Activated T-helper 2 cell treated with anti-CD3 and anti-CD28 coated beads, Interferon-gamma antibody, Interleukin-2, Interleukin-4, amounts not matched to agents 10 μg/mL and 5 μg/mL and 100 μg/mL, durations not matched to agents 14 hours and 24 hours and 36 hours (primary cell): ENCODE measurements at regions not wholly inside any gene's neighbourhood (a gene's known extent, or its start where the extent isn't known, plus 50 kb on each side); places are given as distances from the start of the nearest gene placed in this dataset.

Source experiments
- DNase-seq: peaks from one replicate; pipeline ENCODE4 v3.0.0; 2021; ENCODE audit warnings: low spot score
- H3K27ac Mint-ChIP-seq: one replicate; pipeline ENCODE4 v1.8.0; 2021; ENCODE audit warnings: mixed read lengths
- H3K27me3 Mint-ChIP-seq: one replicate; pipeline ENCODE4 v1.8.0; 2021; ENCODE audit warnings: low read depth, mixed read lengths
- H3K36me3 Mint-ChIP-seq: one replicate; pipeline ENCODE4 v1.8.0; 2021; ENCODE audit warnings: low read depth, mixed read lengths
- H3K4me1 Mint-ChIP-seq: one replicate; pipeline ENCODE4 v1.8.0; 2021; ENCODE audit warnings: low read depth, mixed read lengths
- H3K4me3 Mint-ChIP-seq: one replicate; pipeline ENCODE4 v1.8.0; 2021; ENCODE audit warnings: low read depth, mild to moderate bottlenecking, moderate library complexity, mixed read lengths
- H3K9me3 Mint-ChIP-seq: one replicate; pipeline ENCODE4 v1.8.0; 2021; ENCODE audit warnings: mixed read lengths
- intact Hi-C: fragments of 100-400 bp; cut with micrococcal nuclease; formaldehyde crosslinking; loops from one replicate; pipeline ENCODE4 v1.15.1; 2023

- H3K4me1 Mint-ChIP-seq, result no peaks in the 10 kb centered on the region
Observed at GRCh38 chr10:104505521-104506042, 135.5 kb upstream of the SORCS3 start.

DNA sequence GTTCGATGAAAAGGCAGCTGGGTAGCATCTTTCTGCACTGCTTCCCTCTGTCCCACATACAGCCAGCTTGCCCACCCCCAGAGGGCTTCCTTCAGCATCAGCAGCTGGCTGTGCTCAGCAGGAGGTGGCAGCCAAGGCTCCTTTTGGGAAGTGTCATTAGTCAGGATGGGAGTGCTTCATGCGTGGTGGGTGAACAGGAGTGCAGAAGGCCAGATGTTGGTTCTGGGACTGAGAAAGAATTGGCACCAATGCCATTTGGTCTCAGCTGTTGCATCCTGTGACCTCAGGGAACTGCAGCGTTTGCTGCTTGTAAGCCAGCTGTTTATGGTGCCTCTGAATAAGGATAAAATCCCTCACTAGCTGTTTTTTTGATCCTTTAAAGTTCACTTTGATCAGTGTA lies 131.1 kb upstream of the SORCS3 start:
- Mint-ChIP-seq H3K4me1 (no peaks in the 10 kb centered on the region), H3K4me3 (no peak overlapping the region), H3K9me3 (no peaks in the 10 kb centered on the region), H3K27ac (no peak overlapping the region), H3K36me3 (no peaks in the 10 kb centered on the region), H3K27me3 (peaks cover 3% of the 10 kb centered on the region)
- DNase-seq, result no peak
- intact Hi-C loops, result no loop called here

More at GRCh38 chr10:104505521-104506042, 135.5 kb upstream of the SORCS3 start:
- no peak overlapping the region for H3K4me3 Mint-ChIP-seq
- no peak for DNase-seq
- H3K27ac Mint-ChIP-seq, result no peak overlapping the region
- H3K9me3 Mint-ChIP-seq, result no peaks in the 10 kb centered on the region
- intact Hi-C loops, result no loop called here
- H3K27me3 Mint-ChIP-seq, result peaks cover 5% of the 10 kb centered on the region
- H3K36me3 Mint-ChIP-seq, result no peaks in the 10 kb centered on the region

DNA sequence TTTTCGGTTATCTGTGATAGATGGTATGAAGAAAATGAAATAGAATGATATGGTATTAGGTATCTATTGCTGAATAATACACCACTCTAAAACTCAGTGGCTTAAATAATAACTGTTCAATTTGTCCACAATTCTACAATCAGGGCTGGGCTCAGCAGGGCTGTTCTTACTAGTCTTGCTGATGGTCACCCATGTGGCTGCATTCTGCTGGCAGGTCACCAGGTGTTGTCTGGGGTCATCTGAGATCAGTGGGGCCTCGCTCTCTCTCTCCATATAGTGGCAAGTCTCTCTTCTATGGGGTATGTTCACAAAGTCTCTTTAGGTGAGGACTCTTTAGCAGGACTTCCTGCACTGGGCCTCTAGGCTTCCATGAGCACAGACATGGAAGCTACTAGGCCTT lies 130.4 kb upstream of the SORCS3 start:
- Mint-ChIP-seq H3K4me3 (no peak overlapping the region), H3K27ac (no peak overlapping the region), H3K36me3 (no peaks in the 10 kb centered on the region), H3K4me1 (no peaks in the 10 kb centered on the region), H3K27me3 (peaks cover 3% of the 10 kb centered on the region), H3K9me3 (no peaks in the 10 kb centered on the region)
- intact Hi-C loops, result no loop called here
- no peak for DNase-seq

DNA sequence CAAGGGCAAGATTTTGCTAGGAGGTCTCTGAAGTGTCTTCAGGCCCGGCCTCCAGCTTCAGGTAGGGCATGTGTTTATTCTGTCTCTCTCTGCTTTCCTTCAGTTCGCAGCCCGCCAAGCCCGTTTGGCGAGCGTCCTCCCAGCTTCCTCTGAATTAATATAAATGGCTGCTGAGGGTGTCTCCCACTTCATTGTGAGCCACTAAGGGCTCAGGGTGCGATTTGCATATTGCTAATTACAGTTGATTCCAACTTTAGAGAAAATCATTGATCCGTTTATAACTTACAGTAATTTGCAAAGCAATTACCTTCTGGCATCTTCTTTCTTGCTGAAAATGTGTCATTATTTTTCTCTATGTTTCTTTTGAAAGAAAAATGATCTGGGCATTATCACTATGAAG lies 128.3 kb upstream of the SORCS3 start:
- no peak overlapping the region for H3K4me3 Mint-ChIP-seq
- no peak overlapping the region for H3K27ac Mint-ChIP-seq
- H3K9me3 Mint-ChIP-seq, result no peaks in the 10 kb centered on the region
- H3K4me1 Mint-ChIP-seq, result no peaks in the 10 kb centered on the region
- DNase-seq, result no peak
- H3K36me3 Mint-ChIP-seq, result no peaks in the 10 kb centered on the region
- H3K27me3 Mint-ChIP-seq, result no peaks in the 10 kb centered on the region
- intact Hi-C loops, result no loop called here

DNA sequence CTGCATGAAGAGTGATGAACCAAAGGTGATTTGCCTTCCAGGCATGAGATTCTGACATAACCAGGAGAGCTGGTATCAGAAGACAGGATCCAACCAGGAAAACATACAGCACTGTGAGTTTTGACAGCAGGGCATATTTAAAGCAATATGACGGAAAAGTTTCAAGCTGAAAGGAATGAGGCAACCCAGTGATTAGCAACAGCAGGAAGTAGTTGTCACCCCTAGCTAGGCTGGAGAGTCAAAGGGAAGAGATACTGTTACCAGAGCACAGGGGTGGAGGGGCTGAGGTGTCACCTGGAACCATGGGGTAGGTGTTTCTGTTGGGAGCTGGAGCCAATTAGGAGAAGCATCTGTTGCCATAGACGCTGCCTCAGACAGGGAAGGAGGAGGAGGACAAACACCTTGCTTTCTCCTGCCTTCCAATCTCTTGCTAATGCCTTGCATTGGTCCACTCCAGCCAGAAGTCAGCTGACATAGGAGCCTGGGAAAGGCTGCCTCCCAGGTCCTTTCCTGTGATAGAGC lies 125.4 kb upstream of the SORCS3 start:
- H3K27me3 Mint-ChIP-seq, result no peaks in the 10 kb centered on the region
- H3K36me3 Mint-ChIP-seq, result no peaks in the 10 kb centered on the region
- DNase-seq, result no peak
- H3K4me3 Mint-ChIP-seq, result no peak overlapping the region
- H3K27ac Mint-ChIP-seq, result no peak overlapping the region
- intact Hi-C loops, result no loop called here
- H3K4me1 Mint-ChIP-seq, result no peaks in the 10 kb centered on the region
- no peaks in the 10 kb centered on the region for H3K9me3 Mint-ChIP-seq

GRCh38 chr10:104516986-104517385 lies 124.1 kb upstream of the SORCS3 start:
- intact Hi-C loops, result no loop called here
- no peak overlapping the region for H3K4me3 Mint-ChIP-seq
- H3K27ac Mint-ChIP-seq, result no peak overlapping the region
- no peak for DNase-seq
- H3K9me3 Mint-ChIP-seq, result no peaks in the 10 kb centered on the region
- H3K36me3 Mint-ChIP-seq, result no peaks in the 10 kb centered on the region
- H3K4me1 Mint-ChIP-seq, result no peaks in the 10 kb centered on the region
- no peaks in the 10 kb centered on the region for H3K27me3 Mint-ChIP-seq

DNA sequence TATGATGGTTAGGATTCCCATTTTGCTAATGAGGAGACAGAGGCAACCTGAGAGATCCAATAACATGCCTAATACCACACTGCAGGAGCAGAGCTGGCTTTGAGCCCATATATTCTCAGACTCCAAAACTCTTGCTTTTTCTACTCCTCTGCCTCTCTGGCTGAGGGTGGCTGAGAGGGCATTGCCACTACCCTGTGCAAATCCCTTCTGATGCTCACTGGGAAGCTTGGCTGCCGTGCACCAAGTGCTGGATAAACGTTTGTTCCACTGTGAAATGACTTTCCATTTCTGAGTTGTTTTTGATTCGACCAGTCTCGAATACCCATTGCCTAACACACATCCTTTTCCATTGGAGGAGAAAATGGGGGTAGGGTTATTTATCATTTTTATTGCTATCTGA lies 123.1 kb upstream of the SORCS3 start:
- H3K27ac Mint-ChIP-seq, result no peak overlapping the region
- no peaks in the 10 kb centered on the region for H3K9me3 Mint-ChIP-seq
- no peaks in the 10 kb centered on the region for H3K36me3 Mint-ChIP-seq
- H3K27me3 Mint-ChIP-seq, result peaks cover 2% of the 10 kb centered on the region
- H3K4me3 Mint-ChIP-seq, result no peak overlapping the region
- intact Hi-C loops, result no loop called here
- no peaks in the 10 kb centered on the region for H3K4me1 Mint-ChIP-seq
- DNase-seq, result no peak

DNA sequence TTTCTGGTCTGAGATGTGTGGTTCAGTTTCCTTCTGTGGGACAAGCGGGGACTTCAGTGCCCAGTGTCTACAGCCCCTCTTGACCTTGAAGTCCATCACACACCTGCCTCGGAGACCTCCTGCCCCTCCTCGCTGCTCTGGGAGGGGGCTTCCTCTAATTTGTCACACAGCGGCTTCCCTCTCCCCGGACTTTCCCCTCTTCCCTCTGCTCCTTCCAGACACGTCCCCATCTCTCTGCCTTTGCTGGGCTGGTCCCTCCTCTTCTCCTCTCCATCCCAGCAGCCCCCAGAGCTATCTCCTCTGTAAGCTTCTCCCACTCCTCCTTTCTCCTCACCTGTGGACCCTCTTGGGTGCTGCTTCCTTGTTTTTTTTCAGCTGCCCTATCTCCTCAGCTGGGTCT lies 122.2 kb upstream of the SORCS3 start:
- H3K27me3 Mint-ChIP-seq, result peaks cover 2% of the 10 kb centered on the region
- H3K4me3 Mint-ChIP-seq, result no peak overlapping the region
- no peaks in the 10 kb centered on the region for H3K9me3 Mint-ChIP-seq
- no peak for DNase-seq
- H3K4me1 Mint-ChIP-seq, result no peaks in the 10 kb centered on the region
- H3K36me3 Mint-ChIP-seq, result no peaks in the 10 kb centered on the region
- intact Hi-C loops, result no loop called here
- no peak overlapping the region for H3K27ac Mint-ChIP-seq

DNA sequence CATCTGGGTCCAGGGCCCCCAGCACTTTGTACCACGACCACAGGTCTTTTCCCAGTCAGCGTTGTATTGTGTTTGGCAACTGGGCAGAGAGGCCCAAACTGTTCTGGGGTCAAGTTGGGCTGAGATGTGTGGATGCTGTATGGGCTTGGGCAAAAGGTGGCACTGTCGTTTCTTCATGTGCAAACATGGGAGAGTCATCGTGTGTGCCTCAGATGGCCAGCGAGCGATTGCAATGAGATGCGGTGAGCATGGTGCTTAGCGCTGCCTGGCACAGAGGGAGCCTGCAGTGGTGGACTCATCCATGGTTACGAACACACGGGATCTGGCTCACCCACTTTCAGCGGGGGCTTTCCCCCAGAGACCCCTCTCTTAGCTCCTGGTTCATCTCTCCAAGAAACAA lies 120.4 kb upstream of the SORCS3 start:
- intact Hi-C loops, result no loop called here
- no peak overlapping the region for H3K4me3 Mint-ChIP-seq
- H3K27me3 Mint-ChIP-seq, result peaks cover 2% of the 10 kb centered on the region
- no peak overlapping the region for H3K27ac Mint-ChIP-seq
- H3K9me3 Mint-ChIP-seq, result no peaks in the 10 kb centered on the region
- H3K36me3 Mint-ChIP-seq, result no peaks in the 10 kb centered on the region
- H3K4me1 Mint-ChIP-seq, result no peaks in the 10 kb centered on the region
- no peak for DNase-seq

DNA sequence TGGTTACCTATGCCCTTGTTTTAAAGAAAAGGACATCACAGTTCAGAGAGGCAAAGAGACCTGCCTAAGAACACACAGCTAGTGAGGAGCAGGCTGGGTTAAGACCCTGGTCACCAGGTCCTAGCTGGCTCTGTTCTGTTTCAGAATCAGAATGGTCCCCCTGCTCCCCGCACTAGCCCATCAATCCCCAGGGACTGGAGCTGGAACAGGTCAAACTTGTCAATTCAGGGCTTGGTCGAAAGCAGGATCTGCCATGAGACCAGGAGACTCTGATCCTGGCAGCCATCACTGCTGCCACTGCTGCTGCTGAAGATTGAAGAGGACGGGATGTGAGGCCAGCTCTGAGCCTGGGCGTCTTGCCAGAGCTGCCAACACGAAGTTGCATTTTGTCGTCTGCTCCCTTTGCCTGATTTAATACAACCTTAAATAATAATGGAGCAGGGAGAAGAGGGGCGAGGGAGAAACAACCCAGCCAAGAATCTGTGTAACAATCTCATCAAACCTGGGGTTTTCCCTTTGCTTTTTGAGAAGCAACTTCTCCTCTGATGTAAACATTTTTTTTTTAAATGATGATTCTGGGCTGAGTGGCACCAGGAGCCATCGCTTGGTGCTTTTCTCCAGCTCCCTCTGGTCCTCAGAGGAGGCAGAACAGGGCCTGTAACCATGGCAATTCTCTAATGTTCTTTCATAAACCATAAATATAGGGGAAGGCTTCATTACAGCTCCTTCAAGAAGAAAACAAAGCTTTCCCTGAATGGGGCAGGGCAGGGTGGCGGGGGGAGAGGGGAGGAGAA lies 119.0 kb upstream of the SORCS3 start:
- Mint-ChIP-seq H3K9me3 (no peaks in the 10 kb centered on the region), H3K36me3 (no peaks in the 10 kb centered on the region), H3K4me3 (no peak overlapping the region), H3K27me3 (peaks cover 2% of the 10 kb centered on the region), H3K4me1 (no peaks in the 10 kb centered on the region), H3K27ac (no peak overlapping the region)
- DNase-seq, result no peak
- intact Hi-C loops, result no loop called here

DNA sequence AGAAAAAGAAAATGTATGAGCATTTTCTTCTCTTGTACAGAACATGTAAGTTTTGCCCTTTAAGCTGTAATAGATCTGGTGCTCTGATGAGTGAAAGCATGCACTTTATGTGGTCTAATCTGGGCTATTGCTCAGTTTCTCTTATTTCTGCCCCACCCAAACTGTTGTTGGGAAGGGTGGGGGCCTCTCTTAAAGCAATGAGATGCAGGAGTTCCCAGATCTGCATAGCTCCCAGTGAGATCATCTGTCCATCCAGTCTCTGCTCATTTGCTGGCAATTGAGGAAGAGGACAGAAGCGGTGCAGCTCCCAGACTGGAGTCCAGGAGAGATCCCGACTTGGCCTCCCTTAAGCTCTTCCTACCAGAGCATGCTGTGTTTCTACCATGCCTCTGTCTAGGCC lies 114.9 kb upstream of the SORCS3 start:
- no peaks in the 10 kb centered on the region for H3K4me1 Mint-ChIP-seq
- intact Hi-C loops, result no loop called here
- DNase-seq, result no peak
- H3K9me3 Mint-ChIP-seq, result no peaks in the 10 kb centered on the region
- no peak overlapping the region for H3K27ac Mint-ChIP-seq
- peaks cover 2% of the 10 kb centered on the region for H3K27me3 Mint-ChIP-seq
- no peaks in the 10 kb centered on the region for H3K36me3 Mint-ChIP-seq
- H3K4me3 Mint-ChIP-seq, result no peak overlapping the region

DNA sequence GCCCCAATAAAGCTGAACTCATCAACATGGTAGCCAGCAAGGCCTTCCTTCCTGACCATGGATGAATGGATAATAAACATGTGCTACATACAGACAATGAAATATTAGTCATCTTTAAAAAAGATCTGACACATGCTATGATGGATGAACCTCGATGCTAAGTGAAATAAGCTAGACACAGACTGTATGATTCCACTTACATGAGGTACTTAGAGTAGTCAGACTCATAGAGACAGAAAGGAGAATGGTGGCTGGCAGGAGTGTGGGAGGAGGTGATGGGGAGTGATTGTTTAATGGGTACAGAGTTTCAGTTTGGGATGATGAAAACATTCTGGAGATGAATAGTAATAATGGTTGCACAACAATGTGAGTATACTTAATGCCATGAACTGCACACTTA lies 114.1 kb upstream of the SORCS3 start:
- no peak for DNase-seq
- no peaks in the 10 kb centered on the region for H3K36me3 Mint-ChIP-seq
- no peak overlapping the region for H3K4me3 Mint-ChIP-seq
- H3K27me3 Mint-ChIP-seq, result peaks cover 2% of the 10 kb centered on the region
- intact Hi-C loops, result no loop called here
- no peak overlapping the region for H3K27ac Mint-ChIP-seq
- no peaks in the 10 kb centered on the region for H3K9me3 Mint-ChIP-seq
- H3K4me1 Mint-ChIP-seq, result no peaks in the 10 kb centered on the region

- Mint-ChIP-seq H3K27me3 (no peaks in the 10 kb centered on the region), H3K27ac (no peak overlapping the region), H3K4me1 (no peaks in the 10 kb centered on the region), H3K9me3 (no peaks in the 10 kb centered on the region), H3K4me3 (no peak overlapping the region), H3K36me3 (no peaks in the 10 kb centered on the region)
- intact Hi-C loops, result no loop called here
- DNase-seq, result no peak
Observed at GRCh38 chr10:104540181-104540580, 100.9 kb upstream of the SORCS3 start.
